Stomach (tissue), 4 donors: ENCODE measurements at regions not wholly inside any gene's neighbourhood (a gene's known extent, or its start where the extent isn't known, plus 50 kb on each side); places are given as distances from the start of the nearest gene placed in this dataset.

ENCODE experiments used
- CTCF ChIP-seq, 7 experiments: fragments of 450-650 bp in 4 of 7; fragments of 200-600 bp in 3 of 7; sonication (generic) in 3 of 7; IDR thresholded peaks; one replicate each; pipeline ENCODE4 v1.5.1; 2016 to 2019; ENCODE audit warnings: antibody characterized with exemption in 7 of 7, control low read depth in 2 of 7, mild to moderate bottlenecking in 1 of 7
- EP300 ChIP-seq: sonication (generic); formaldehyde crosslinking; IDR thresholded peaks from one replicate; pipeline ENCODE4 v1.6.1; 2017; ENCODE audit warnings: antibody characterized with exemption
- POLR2A ChIP-seq, 4 donors: fragments of 450-650 bp; IDR thresholded peaks; one replicate each; pipeline ENCODE4 v1.6.1; 2016; ENCODE audit warnings: antibody characterized with exemption in 4 of 4, control low read depth in 2 of 4, mild to moderate bottlenecking in 1 of 4, moderate library complexity in 1 of 4
- POLR2AphosphoS5 ChIP-seq, 3 donors: sonication (generic); formaldehyde crosslinking; IDR thresholded peaks; one replicate each; pipeline ENCODE4 v1.6.1; 2016; ENCODE audit warnings: antibody characterized with exemption in 3 of 3

GRCh38 chr14:85953265-85953664 is 423.3 kb downstream of the FLRT2 start:
- TF ChIP-seq POLR2A (IDR thresholded peaks at IDR 0.05), result no peak
- TF ChIP-seq CTCF (IDR thresholded peaks at IDR 0.05), result no peak
- TF ChIP-seq POLR2AphosphoS5 (IDR thresholded peaks at IDR 0.05), result no peak
- no peak for TF ChIP-seq EP300
